HepG2 (cell line): ENCODE measurements at regions not wholly inside any gene's neighbourhood (a gene's known extent, or its start where the extent isn't known, plus 50 kb on each side); places are given as distances from the start of the nearest gene placed in this dataset.

Experiments used
- ATAC-seq: fragments of 200-7000 bp; cut with Tn5 transposase; 3 replicates; pipeline ENCODE4 v1.9.1; 2020; ENCODE audit warnings: mild to moderate bottlenecking, moderate library complexity
- BruUV-seq: library from RNA; stranded (reverse); fragments of 400-500 nt; replicated peaks from 2 replicates; lab custom pipeline; 2021; lab: Mats Ljungman, UMichigan
- CTCF ChIA-PET: fragments of 300-600 bp; formaldehyde crosslinking; extraction: SDS; loops from one replicate; lab custom pipeline; 2021; ENCODE audit warnings: low total read pairs, inconsistent platforms, low intra/inter-chr PET ratio; lab: Yijun Ruan, JAX
- POLR2A ChIA-PET: fragments of 350-600 bp; sonication (Branson Sonifier 250); formaldehyde crosslinking; loops from one replicate; lab custom pipeline; 2020; ENCODE audit warnings: antibody characterized with exemption, inconsistent platforms; lab: Yijun Ruan, JAX
- DNase-seq: peaks from one replicate; pipeline ENCODE4 v3.0.0-alpha.2; 2015; ENCODE audit warnings: low spot score
- FAIRE-seq: peaks from 3 replicates; lab custom pipeline; 2011; peaks lifted over from hg19 to GRCh38; lab: Jason Lieb, UNC
- H2AFZ ChIP-seq: one replicate; pipeline ENCODE4 v1.6.1; 2011; ENCODE audit warnings: low read length, inconsistent platforms
- H3K27ac ChIP-seq: fragments of 300-600 bp; 3 replicates; pipeline ENCODE4 v1.8.0; 2011; ENCODE audit warnings: mixed run types, mild to moderate bottlenecking, mixed read lengths, low read length, inconsistent platforms; ENCODE audit not compliant: insufficient read depth; ENCODE audit errors: extremely low read length
- H3K27me3 ChIP-seq, 2 experiments: fragments of 200-600 bp in 1 of 2; 2 replicates in 1 of 2; 3 replicates in 1 of 2; pipeline versions ENCODE4 v1.6.0 to v1.8.0; 2011; ENCODE audit warnings: low read length in 2 of 2, mild to moderate bottlenecking in 2 of 2, moderate library complexity in 2 of 2, inconsistent platforms in 1 of 2; ENCODE audit not compliant: insufficient read depth in 2 of 2, control insufficient read depth in 1 of 2
- H3K36me3 ChIP-seq, 2 experiments: fragments of 200-600 bp in 1 of 2; replicated peaks in 1 of 2; 2 replicates in 1 of 2; 3 replicates in 1 of 2; pipeline versions ENCODE4 v1.5.1 to v1.8.0; 2011; ENCODE audit warnings: low read length in 2 of 2, inconsistent platforms in 1 of 2; ENCODE audit not compliant: insufficient read depth in 2 of 2, control insufficient read depth in 1 of 2
- H3K4me1 ChIP-seq: 2 replicates; pipeline ENCODE4 v1.5.1; 2012; ENCODE audit warnings: low read length, inconsistent platforms; ENCODE audit not compliant: insufficient read depth
- H3K4me2 ChIP-seq: 2 replicates; pipeline ENCODE4 v1.6.0; 2011; ENCODE audit warnings: low read depth, low read length, inconsistent platforms
- H3K4me3 ChIP-seq, 3 experiments: fragments of 200-600 bp in 1 of 3; sonication (generic), shearing (Covaris generic) in 1 of 3; replicated peaks in 1 of 3; 2 replicates each; pipeline ENCODE4 v1.5.1; 2011 to 2016; ENCODE audit warnings: low read length in 3 of 3, inconsistent platforms in 2 of 3, low read depth in 2 of 3, mild to moderate bottlenecking in 2 of 3, control low read depth in 1 of 3, mixed read lengths in 1 of 3; ENCODE audit not compliant: insufficient read depth in 1 of 3
- H3K79me2 ChIP-seq: one replicate; pipeline ENCODE4 v1.6.1; 2011; ENCODE audit warnings: low read length, inconsistent platforms; ENCODE audit not compliant: insufficient read depth
- H3K9ac ChIP-seq: 2 replicates; pipeline ENCODE4 v1.6.0; 2011; ENCODE audit warnings: mild to moderate bottlenecking, low read depth, low read length, inconsistent platforms; ENCODE audit not compliant: insufficient read depth
- H3K9me3 ChIP-seq: 2 replicates; pipeline ENCODE4 v1.5.1; 2012; ENCODE audit warnings: mild to moderate bottlenecking, low read length
- H4K20me1 ChIP-seq: 2 replicates; pipeline ENCODE4 v1.6.0; 2011; ENCODE audit warnings: inconsistent platforms, mild to moderate bottlenecking, low read length, moderate library complexity; ENCODE audit not compliant: insufficient read depth
- ATF3 ChIP-seq: sonication (generic); formaldehyde crosslinking; IDR thresholded peaks from 2 replicates; pipeline ENCODE4 v1.4.0; 2020; ENCODE audit warnings: missing genetic modification reagents
- ATF7 ChIP-seq, 2 experiments: fragments of 450-650 bp in 1 of 2; sonication (generic) in 1 of 2; formaldehyde crosslinking in 1 of 2; IDR thresholded peaks; 2 replicates each; pipeline versions ENCODE4 v1.4.0 to v1.6.1; 2016 to 2020; ENCODE audit warnings: antibody characterized with exemption in 1 of 2, mild to moderate bottlenecking in 1 of 2, missing genetic modification reagents in 1 of 2
- DRAP1 ChIP-seq: IDR thresholded peaks from 2 replicates; pipeline ENCODE4 v1.6.1; 2016; ENCODE audit warnings: missing genetic modification reagents, missing compliant biosample characterization
- FOXC1 ChIP-seq: sonication (generic); formaldehyde crosslinking; IDR thresholded peaks from 2 replicates; pipeline ENCODE4 v1.8.0; 2022; ENCODE audit warnings: mild to moderate bottlenecking, missing genetic modification reagents, borderline replicate concordance
- GATAD1 ChIP-seq: IDR thresholded peaks from 2 replicates; pipeline ENCODE4 v1.6.1; 2016; ENCODE audit warnings: missing genetic modification reagents, missing compliant biosample characterization
- KLF13 ChIP-seq: sonication (generic); formaldehyde crosslinking; IDR thresholded peaks from 2 replicates; pipeline ENCODE4 v1.4.0; 2020; ENCODE audit warnings: mild to moderate bottlenecking, missing genetic modification reagents
- LBX2 ChIP-seq: sonication (generic); formaldehyde crosslinking; IDR thresholded peaks from 2 replicates; pipeline ENCODE4 v1.5.0; 2020; ENCODE audit warnings: missing genetic modification reagents, mild to moderate bottlenecking, borderline replicate concordance
- SRSF9 ChIP-seq: fragments of 200-400 bp; formaldehyde crosslinking; IDR thresholded peaks from 2 replicates; pipeline ENCODE4 v1.6.1; 2018; ENCODE audit warnings: borderline replicate concordance, mild to moderate bottlenecking, low read depth, low read length; ENCODE audit not compliant: insufficient read depth, poor library complexity, severe bottlenecking
- ZMYM4 ChIP-seq: sonication (generic); formaldehyde crosslinking; IDR thresholded peaks from 2 replicates; pipeline ENCODE4 v1.8.1; 2023; ENCODE audit warnings: mild to moderate bottlenecking, missing genetic modification reagents
- ZNF124 ChIP-seq: sonication (generic); formaldehyde crosslinking; IDR thresholded peaks from 2 replicates; pipeline ENCODE4 v1.4.0; 2020; ENCODE audit warnings: missing genetic modification reagents
- ZNF547 ChIP-seq: sonication (generic); formaldehyde crosslinking; IDR thresholded peaks from 2 replicates; pipeline ENCODE4 v1.5.1; 2020; ENCODE audit warnings: mild to moderate bottlenecking, missing genetic modification reagents
- ZNF639 ChIP-seq: conservative IDR thresholded peaks from 2 replicates; pipeline ENCODE4 v1.6.1; 2018; ENCODE audit warnings: missing genetic modification reagents
- ZNF691 ChIP-seq: sonication (generic); formaldehyde crosslinking; IDR thresholded peaks from 2 replicates; pipeline ENCODE4 v1.4.0; 2020; ENCODE audit warnings: missing genetic modification reagents, low read depth, mild to moderate bottlenecking, borderline replicate concordance
- ZNF83 ChIP-seq: sonication (generic); formaldehyde crosslinking; IDR thresholded peaks from 2 replicates; pipeline ENCODE4 v1.4.0; 2020; ENCODE audit warnings: missing genetic modification reagents, mild to moderate bottlenecking, borderline replicate concordance
- ZSCAN25 ChIP-seq: sonication (generic); formaldehyde crosslinking; IDR thresholded peaks from 2 replicates; pipeline ENCODE4 v1.8.0; 2022; ENCODE audit warnings: mild to moderate bottlenecking, missing genetic modification reagents
- WGBS: methylation state at CpG from one replicate; pipeline ENCODE4 v1.1.6; 2017; ENCODE audit warnings: low lambda C conversion rate; 5-methylcytosine and 5-hydroxymethylcytosine counted together
- in situ Hi-C: cut with HindIII; loops from 2 replicates; pipeline ENCODE4 v1.10.0; 2017; ENCODE audit warnings: low pct_unique_long_range_greater_than_20kb; ENCODE audit not compliant: extremely low pct_ligation_motif_present
- intact Hi-C: fragments of 100-400 bp; cut with micrococcal nuclease; formaldehyde crosslinking; loops from one replicate; pipeline ENCODE4 v1.10.0; 2022; ENCODE audit not compliant: unreplicated experiment

- WGBS = 22% methylated on average over 2 of the region's 2 CpGs
- no peak for FAIRE-seq
- Histone ChIP-seq H3K36me3 (no peaks in the 10 kb centered on the region), H3K27ac (no peak overlapping the region), H4K20me1 (no peaks in the 10 kb centered on the region), H3K79me2 (no peaks in the 10 kb centered on the region), H3K9me3 (no peaks in the 10 kb centered on the region), H3K4me3 (no peak overlapping the region), H3K4me1 (no peaks in the 10 kb centered on the region)
- no TSS peak for BruUV-seq
- in situ Hi-C loops (no loop called here), intact Hi-C loops (no loop called here)
- CTCF ChIA-PET = no interaction called here
- POLR2A ChIA-PET = no interaction called here
- TF ChIP-seq KLF13 = no peak
- TF ChIP-seq ZSCAN25 (CRISPR knock-in tag) = no peak
- TF ChIP-seq ZNF83 = no peak
- no peak for TF ChIP-seq ZNF124 (CRISPR knock-in tag)
- no peak for TF ChIP-seq ATF3 (CRISPR knock-in tag)
- TF ChIP-seq ZNF547 (CRISPR knock-in tag) = no peak
- TF ChIP-seq SRSF9 = no peak
- TF ChIP-seq, all 625 proteins: peak for 0
- Histone ChIP-seq H3K9ac (no peak overlapping the region), H3K4me2 (no peak overlapping the region), H2AFZ (no peak overlapping the region), H3K27me3 (0 out of 5 replicates have a peak, but pooled peaks cover 0 to 7% of the 10 kb centered on the region in 2 experiments)
- ATAC-seq (no peak), DNase-seq (no peak)
These were observed 67.3 kb upstream of the PFKP start for GRCh38 chr10:3000048-3000447.

- H3K9ac ChIP-seq = no peak overlapping the region
- WGBS = 19% methylated on average over 7 of the region's 7 CpGs
- no peak for DNase-seq
- no peak for ATAC-seq
- no peak overlapping the region for H3K27ac ChIP-seq
- peaks cover 0 to 13% of the 10 kb centered on the region in 2 experiments; a peak in 1 of 5 replicates for H3K27me3 ChIP-seq
- no peak overlapping the region for H3K4me2 ChIP-seq
- POLR2A ChIA-PET = no interaction called here
- no peaks in the 10 kb centered on the region for H3K79me2 ChIP-seq
- no TSS peak for BruUV-seq
- H2AFZ ChIP-seq = no peak overlapping the region
- peaks cover 13% of the 10 kb centered on the region for H3K4me1 ChIP-seq
- in situ Hi-C loops = no loop called here
- H3K36me3 ChIP-seq = no peaks in the 10 kb centered on the region
- no peak overlapping the region for H3K4me3 ChIP-seq
- H4K20me1 ChIP-seq = no peaks in the 10 kb centered on the region
- no peaks in the 10 kb centered on the region for H3K9me3 ChIP-seq
- no peak for FAIRE-seq
- CTCF ChIA-PET = no interaction called here
- intact Hi-C loops = no loop called here
- no peak for TF ChIP-seq GATAD1
- TF ChIP-seq ATF7 (IDR thresholded peaks at IDR 0.05) = no peak
- TF ChIP-seq ATF7 (CRISPR knock-in tag; IDR thresholded peaks at IDR 0.05) = no peak
- no peak for TF ChIP-seq FOXC1 (CRISPR knock-in tag)
- TF ChIP-seq ZNF691 (CRISPR knock-in tag) = no peak
- no peak for TF ChIP-seq ZMYM4
- TF ChIP-seq DRAP1 (CRISPR knock-in tag) = no peak
- TF ChIP-seq LBX2 = no peak
- no peak for TF ChIP-seq ZNF639
These were observed 73.0 kb upstream of the PFKP start for GRCh38 chr10:2994221-2994961.
